A673 (cell line): ENCODE measurements at regions not wholly inside any gene's neighbourhood (a gene's known extent, or its start where the extent isn't known, plus 50 kb on each side); places are given as distances from the start of the nearest gene placed in this dataset.

Experiments
- BruUV-seq: library from RNA; stranded (reverse); fragments of 400-500 nt; replicated peaks from 2 replicates; lab custom pipeline; 2021; lab: Mats Ljungman, UMichigan
- CTCF ChIA-PET: fragments of 300-600 bp; sonication (Branson Sonifier 250); formaldehyde crosslinking; loops from one replicate; lab custom pipeline; 2022; ENCODE audit warnings: antibody characterized with exemption; lab: Charles Lee
- POLR2A ChIA-PET: fragments of 300-600 bp; sonication (Branson Sonifier 250); formaldehyde crosslinking; loops from one replicate; lab custom pipeline; 2022; ENCODE audit warnings: antibody characterized with exemption; ENCODE audit not compliant: low non-redundant PET; lab: Charles Lee
- DNase-seq: peaks from one replicate; pipeline ENCODE4 v3.0.0-alpha.2; 2015; ENCODE audit warnings: low spot score
- H3K27ac ChIP-seq: fragments of 200-600 bp; sonication (generic); 2 replicates; pipeline ENCODE4 v1.5.1; 2016; ENCODE audit warnings: mixed run types, low read depth, mild to moderate bottlenecking, mixed read lengths, antibody characterized with exemption, low read length; ENCODE audit not compliant: poor library complexity, severe bottlenecking
- H3K27me3 ChIP-seq: fragments of 200-600 bp; sonication (generic); replicated peaks from 2 replicates; pipeline ENCODE4 v1.6.1; 2017; ENCODE audit warnings: mixed run types, low read depth, mild to moderate bottlenecking, mixed read lengths, antibody characterized with exemption, low read length; ENCODE audit not compliant: insufficient read depth, poor library complexity
- H3K36me3 ChIP-seq: fragments of 200-600 bp; sonication (generic); 2 replicates; pipeline ENCODE4 v1.6.1; 2016; ENCODE audit warnings: mixed run types, mild to moderate bottlenecking, mixed read lengths, antibody characterized with exemption, low read length; ENCODE audit not compliant: insufficient read depth, poor library complexity, severe bottlenecking
- H3K4me1 ChIP-seq: fragments of 200-600 bp; sonication (generic); 2 replicates; pipeline ENCODE4 v1.6.1; 2017; ENCODE audit warnings: mixed run types, mild to moderate bottlenecking, mixed read lengths, antibody characterized with exemption, low read length; ENCODE audit not compliant: insufficient read depth, poor library complexity, severe bottlenecking
- H3K4me3 ChIP-seq: fragments of 200-600 bp; sonication (generic); 2 replicates; pipeline ENCODE4 v1.5.1; 2016; ENCODE audit warnings: low read depth, mixed run types, mild to moderate bottlenecking, mixed read lengths, low read length; ENCODE audit not compliant: poor library complexity, severe bottlenecking
- H3K9me3 ChIP-seq: fragments of 200-600 bp; sonication (generic); 2 replicates; pipeline ENCODE4 v1.6.1; 2016; ENCODE audit warnings: mixed run types, low read depth, mild to moderate bottlenecking, mixed read lengths, antibody characterized with exemption, low read length; ENCODE audit not compliant: poor library complexity, severe bottlenecking
- CTCF ChIP-seq: fragments of 300-800, 200-600 bp; sonication (generic); conservative IDR thresholded peaks from 2 replicates; pipeline ENCODE4 v1.5.1; 2017; ENCODE audit warnings: low read depth, mild to moderate bottlenecking, antibody characterized with exemption, low read length, moderate library complexity, mixed read lengths
- EZH2 ChIP-seq: fragments of 200-600 bp; sonication (generic); IDR thresholded peaks from 2 replicates; pipeline ENCODE4 v1.6.1; 2017; ENCODE audit warnings: borderline replicate concordance, low read depth, mild to moderate bottlenecking, mixed read lengths, antibody characterized with exemption, low read length; ENCODE audit not compliant: poor library complexity, severe bottlenecking
- intact Hi-C: fragments of 100-400 bp; cut with micrococcal nuclease; formaldehyde crosslinking; loops from one replicate; pipeline ENCODE4 v1.10.0; 2022; ENCODE audit not compliant: unreplicated experiment

DNA sequence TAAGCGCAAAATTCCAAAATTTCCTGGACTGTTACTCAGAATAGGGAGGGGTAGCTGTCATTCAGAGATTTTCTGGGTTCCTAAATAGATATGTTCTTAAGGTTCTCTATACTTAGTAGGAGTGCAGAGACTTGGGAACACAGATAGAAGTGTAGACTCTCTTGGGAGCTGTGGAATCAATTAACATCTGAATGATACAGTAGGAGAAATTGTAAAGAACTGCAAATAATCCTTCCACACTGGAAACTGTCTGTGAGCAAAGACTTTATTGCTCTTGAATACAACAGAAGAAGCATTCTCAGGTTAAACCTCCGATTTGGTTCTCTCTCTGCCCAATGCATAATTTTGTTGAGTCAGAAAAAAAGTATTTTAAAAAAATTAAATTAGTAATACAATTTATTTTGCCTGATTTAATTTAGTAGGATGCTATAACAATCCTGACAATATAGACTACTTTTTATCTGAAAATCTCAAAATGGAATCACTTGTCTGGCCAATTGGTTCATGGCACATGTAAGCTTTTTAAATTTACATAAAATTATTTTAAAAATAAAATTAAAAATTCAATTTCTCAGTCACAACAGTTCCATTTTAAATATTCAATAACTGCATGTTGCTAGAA lies 1754.3 kb downstream of the PLA2G4A start:
- Histone ChIP-seq H3K4me1 (no peaks in the 10 kb centered on the region), H3K9me3 (no peaks in the 10 kb centered on the region), H3K27me3 (no peaks in the 10 kb centered on the region), H3K4me3 (no peak overlapping the region), H3K27ac (no peak overlapping the region), H3K36me3 (no peaks in the 10 kb centered on the region)
- intact Hi-C loops = no loop called here
- no TSS peak for BruUV-seq
- TF ChIP-seq CTCF = no peak
- ChIA-PET CTCF (no interaction called here), POLR2A (no interaction called here)
- no peak for DNase-seq

- ChIA-PET CTCF (no interaction called here), POLR2A (no interaction called here)
- no TSS peak for BruUV-seq
Measured at GRCh38 chr1:188584119-188584518, 1755.4 kb downstream of the PLA2G4A start.

GRCh38 chr1:188590641-188591040 lies 1761.9 kb downstream of the PLA2G4A start:
- TF ChIP-seq CTCF (no peak), EZH2 (no peak)
- DNase-seq = peak; percentile 69
- H3K4me3 ChIP-seq = no peak overlapping the region
- no peaks in the 10 kb centered on the region for H3K27me3 ChIP-seq
- no peaks in the 10 kb centered on the region for H3K36me3 ChIP-seq
- H3K27ac ChIP-seq = no peak overlapping the region
- intact Hi-C loops = no loop called here
- peaks cover 2% of the 10 kb centered on the region for H3K4me1 ChIP-seq
- BruUV-seq = no TSS peak
- H3K9me3 ChIP-seq = no peaks in the 10 kb centered on the region
- CTCF ChIA-PET = no interaction called here
- POLR2A ChIA-PET = interaction anchor here (0.6 kb wide), 1 partner anchor 153 kb away, joined by 3 read pairs; no protein-coding TSS in a partner anchor

More at GRCh38 chr1:188584119-188584518, 1755.4 kb downstream of the PLA2G4A start:
- H3K27ac ChIP-seq = no peak overlapping the region
- H3K9me3 ChIP-seq = no peaks in the 10 kb centered on the region
- no peak overlapping the region for H3K4me3 ChIP-seq
- H3K36me3 ChIP-seq = no peaks in the 10 kb centered on the region
- intact Hi-C loops = no loop called here
- no peak for DNase-seq
- H3K4me1 ChIP-seq = no peaks in the 10 kb centered on the region
- TF ChIP-seq CTCF (no peak), EZH2 (no peak)
- H3K27me3 ChIP-seq = no peaks in the 10 kb centered on the region
